PFSK-1 (cell line): ENCODE measurements at regions not wholly inside any gene's neighbourhood (a gene's known extent, or its start where the extent isn't known, plus 50 kb on each side); places are given as distances from the start of the nearest gene placed in this dataset.

ENCODE experiments used
- FOXP2 ChIP-seq: optimal IDR thresholded peaks from 2 replicates; pipeline ENCODE3; 2011; ENCODE audit warnings: borderline replicate concordance, control low read depth, inconsistent platforms; ENCODE audit not compliant: insufficient read depth; ENCODE audit errors: extremely low read length, extremely low read depth
- POLR2AphosphoS5 ChIP-seq: IDR thresholded peaks from 2 replicates; pipeline ENCODE4 v1.6.1; 2012; ENCODE audit warnings: low read depth, mild to moderate bottlenecking, control low read depth, low read length, moderate library complexity
- SIN3A ChIP-seq: IDR thresholded peaks from 2 replicates; pipeline ENCODE4 v1.6.1; 2012; ENCODE audit warnings: mild to moderate bottlenecking, low read length, moderate library complexity, borderline replicate concordance; ENCODE audit not compliant: insufficient read depth
- TAF1 ChIP-seq: IDR thresholded peaks from 2 replicates; pipeline ENCODE4 v1.6.1; 2012; ENCODE audit warnings: low read length, control low read depth, borderline replicate concordance; ENCODE audit not compliant: insufficient read depth
- TF ChIP-seq, protein P1 (sequence below), 2 experiments: IDR thresholded peaks; 2 replicates each; pipeline versions ENCODE4 v1.6.1 to v1.8.0; 2011 to 2012; ENCODE audit warnings: low read depth in 2 of 2, low read length in 2 of 2, control low read depth in 1 of 2, inconsistent platforms in 1 of 2, mild to moderate bottlenecking in 1 of 2, moderate library complexity in 1 of 2; ENCODE audit not compliant: insufficient read depth in 1 of 2

DNA sequence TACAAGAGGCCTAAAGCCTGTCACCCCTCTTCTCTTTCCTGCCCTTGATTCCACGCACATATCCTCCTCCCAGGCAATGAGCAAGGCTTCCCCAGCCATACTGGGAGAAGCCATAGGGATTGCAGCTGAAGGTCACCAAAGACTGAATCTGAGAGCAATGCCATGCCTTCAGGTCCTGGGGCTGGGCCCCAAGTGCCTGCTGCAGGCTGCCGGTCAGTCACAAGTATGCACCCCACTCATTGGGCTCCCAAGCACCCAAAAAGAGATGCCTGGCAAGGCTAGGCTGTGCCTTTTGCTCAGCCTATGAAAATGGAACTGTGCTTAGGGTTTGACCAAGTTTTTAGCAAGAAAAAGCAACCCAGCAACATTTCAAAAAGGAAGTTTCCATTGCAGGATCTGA lies 210.6 kb upstream of the MAMLD1 start:
- no peak for TF ChIP-seq FOXP2

- TF ChIP-seq, protein P1, sequence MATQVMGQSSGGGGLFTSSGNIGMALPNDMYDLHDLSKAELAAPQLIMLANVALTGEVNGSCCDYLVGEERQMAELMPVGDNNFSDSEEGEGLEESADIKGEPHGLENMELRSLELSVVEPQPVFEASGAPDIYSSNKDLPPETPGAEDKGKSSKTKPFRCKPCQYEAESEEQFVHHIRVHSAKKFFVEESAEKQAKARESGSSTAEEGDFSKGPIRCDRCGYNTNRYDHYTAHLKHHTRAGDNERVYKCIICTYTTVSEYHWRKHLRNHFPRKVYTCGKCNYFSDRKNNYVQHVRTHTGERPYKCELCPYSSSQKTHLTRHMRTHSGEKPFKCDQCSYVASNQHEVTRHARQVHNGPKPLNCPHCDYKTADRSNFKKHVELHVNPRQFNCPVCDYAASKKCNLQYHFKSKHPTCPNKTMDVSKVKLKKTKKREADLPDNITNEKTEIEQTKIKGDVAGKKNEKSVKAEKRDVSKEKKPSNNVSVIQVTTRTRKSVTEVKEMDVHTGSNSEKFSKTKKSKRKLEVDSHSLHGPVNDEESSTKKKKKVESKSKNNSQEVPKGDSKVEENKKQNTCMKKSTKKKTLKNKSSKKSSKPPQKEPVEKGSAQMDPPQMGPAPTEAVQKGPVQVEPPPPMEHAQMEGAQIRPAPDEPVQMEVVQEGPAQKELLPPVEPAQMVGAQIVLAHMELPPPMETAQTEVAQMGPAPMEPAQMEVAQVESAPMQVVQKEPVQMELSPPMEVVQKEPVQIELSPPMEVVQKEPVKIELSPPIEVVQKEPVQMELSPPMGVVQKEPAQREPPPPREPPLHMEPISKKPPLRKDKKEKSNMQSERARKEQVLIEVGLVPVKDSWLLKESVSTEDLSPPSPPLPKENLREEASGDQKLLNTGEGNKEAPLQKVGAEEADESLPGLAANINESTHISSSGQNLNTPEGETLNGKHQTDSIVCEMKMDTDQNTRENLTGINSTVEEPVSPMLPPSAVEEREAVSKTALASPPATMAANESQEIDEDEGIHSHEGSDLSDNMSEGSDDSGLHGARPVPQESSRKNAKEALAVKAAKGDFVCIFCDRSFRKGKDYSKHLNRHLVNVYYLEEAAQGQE (IDR thresholded peaks at IDR 0.05; ENCODE audit: insufficient read depth in 1 of 2, low read depth in 2 of 2, low read length in 2 of 2) = no peak
- TF ChIP-seq SIN3A (no peak), FOXP2 (peak; percentile 14), POLR2AphosphoS5 (no peak)
Observed at GRCh38 chrX:150155436-150156035, 207.6 kb upstream of the MAMLD1 start.

- TF ChIP-seq FOXP2 = no peak
- no peak for TF ChIP-seq TAF1
- TF ChIP-seq, protein P1 (IDR thresholded peaks at IDR 0.05; ENCODE audit: insufficient read depth in 1 of 2, low read depth in 2 of 2, low read length in 2 of 2) = no peak
- no peak for TF ChIP-seq POLR2AphosphoS5
- TF ChIP-seq SIN3A = no peak
Observed at GRCh38 chrX:150156615-150157014, 206.5 kb upstream of the MAMLD1 start.

DNA sequence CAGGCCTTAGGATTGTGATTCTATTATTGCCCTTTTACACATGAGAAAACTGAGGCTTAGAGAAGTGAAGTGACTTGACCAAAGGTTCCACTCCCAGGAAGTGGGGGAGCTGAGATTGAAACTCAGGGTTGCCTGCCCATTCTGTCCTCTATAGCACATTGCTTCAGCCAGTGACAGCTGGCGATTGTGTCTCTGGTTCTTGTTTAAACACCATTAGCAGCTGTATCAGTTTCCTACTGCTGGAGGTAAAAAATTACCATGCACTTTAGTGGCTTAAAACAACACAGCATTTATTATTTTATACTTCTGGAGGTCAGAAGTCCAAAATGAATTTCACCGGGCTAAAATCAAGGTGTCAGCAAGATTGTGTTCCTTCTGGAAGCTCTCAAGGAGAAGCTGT lies 205.8 kb upstream of the MAMLD1 start:
- TF ChIP-seq, protein P1 (IDR thresholded peaks at IDR 0.05; ENCODE audit: insufficient read depth in 1 of 2, low read depth in 2 of 2, low read length in 2 of 2) = no peak
- TF ChIP-seq TAF1 (no peak), FOXP2 (no peak), SIN3A (no peak), POLR2AphosphoS5 (no peak)

DNA sequence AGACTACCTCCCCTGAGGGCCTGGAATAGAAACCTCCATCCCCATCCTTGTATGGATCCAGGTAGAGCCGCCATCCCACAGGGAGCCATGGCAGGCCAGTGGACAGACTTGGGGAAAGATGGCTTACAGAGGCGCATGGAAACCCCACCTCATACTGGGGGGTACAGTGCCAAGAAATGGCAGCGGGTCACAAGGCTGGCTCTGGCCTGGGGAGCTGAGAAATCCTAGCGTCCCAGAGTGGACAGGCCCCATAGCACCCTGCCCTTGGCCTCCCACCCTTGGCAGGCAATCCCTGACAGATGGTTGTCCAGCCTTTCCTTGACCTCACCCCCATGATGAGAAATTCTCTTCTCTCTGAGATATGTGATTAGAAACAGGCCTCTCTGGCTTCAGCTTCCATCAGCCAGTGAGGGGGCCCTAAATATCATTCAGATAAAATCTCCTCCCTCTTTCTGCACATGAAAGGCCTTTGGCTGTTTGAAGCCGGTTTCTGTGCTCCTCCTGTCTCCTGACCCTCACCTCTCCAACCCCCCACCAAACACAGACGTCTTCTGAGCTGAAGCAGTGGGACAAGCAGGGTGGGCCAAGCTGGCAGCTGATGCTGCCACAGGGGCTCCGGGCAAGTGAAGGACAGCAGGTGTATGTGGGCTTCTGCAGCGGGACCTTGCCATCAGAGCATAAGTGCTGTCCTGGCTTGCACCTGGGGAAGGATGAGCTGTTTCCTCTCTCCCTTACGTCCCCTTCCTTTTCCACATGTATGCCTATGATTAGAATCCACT lies 204.4 kb upstream of the MAMLD1 start:
- TF ChIP-seq POLR2AphosphoS5 (no peak), TAF1 (no peak), FOXP2 (no peak), SIN3A (no peak)
- TF ChIP-seq, protein P1 (IDR thresholded peaks at IDR 0.05; ENCODE audit: insufficient read depth in 1 of 2, low read depth in 2 of 2, low read length in 2 of 2) = no peak
